ENCODE measurements at regions not wholly inside any gene's neighbourhood (a gene's known extent, or its start where the extent isn't known, plus 50 kb on each side); places are given as distances from the start of the nearest gene placed in this dataset.

DNA sequence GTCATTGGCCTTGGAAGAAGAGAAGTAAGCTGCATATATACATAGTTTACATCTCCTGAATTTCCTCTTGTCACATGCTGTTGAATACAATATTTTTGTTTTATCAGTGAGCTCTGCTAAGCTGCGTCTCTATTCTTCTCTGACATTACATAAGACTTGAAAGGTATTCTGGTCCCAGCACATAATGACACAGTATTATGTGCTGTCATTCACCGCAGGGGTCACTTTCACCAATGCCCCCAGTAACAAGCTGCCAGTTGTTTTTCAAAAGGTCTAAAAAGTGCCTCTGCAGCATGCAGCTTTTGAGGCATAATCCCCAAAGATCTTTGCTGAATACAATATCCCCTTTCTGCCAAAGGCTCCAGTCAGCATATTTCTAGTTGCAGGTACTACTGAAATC lies 349.0 kb upstream of the FAM174A start (continued):
- TF ChIP-seq, protein P1, sequence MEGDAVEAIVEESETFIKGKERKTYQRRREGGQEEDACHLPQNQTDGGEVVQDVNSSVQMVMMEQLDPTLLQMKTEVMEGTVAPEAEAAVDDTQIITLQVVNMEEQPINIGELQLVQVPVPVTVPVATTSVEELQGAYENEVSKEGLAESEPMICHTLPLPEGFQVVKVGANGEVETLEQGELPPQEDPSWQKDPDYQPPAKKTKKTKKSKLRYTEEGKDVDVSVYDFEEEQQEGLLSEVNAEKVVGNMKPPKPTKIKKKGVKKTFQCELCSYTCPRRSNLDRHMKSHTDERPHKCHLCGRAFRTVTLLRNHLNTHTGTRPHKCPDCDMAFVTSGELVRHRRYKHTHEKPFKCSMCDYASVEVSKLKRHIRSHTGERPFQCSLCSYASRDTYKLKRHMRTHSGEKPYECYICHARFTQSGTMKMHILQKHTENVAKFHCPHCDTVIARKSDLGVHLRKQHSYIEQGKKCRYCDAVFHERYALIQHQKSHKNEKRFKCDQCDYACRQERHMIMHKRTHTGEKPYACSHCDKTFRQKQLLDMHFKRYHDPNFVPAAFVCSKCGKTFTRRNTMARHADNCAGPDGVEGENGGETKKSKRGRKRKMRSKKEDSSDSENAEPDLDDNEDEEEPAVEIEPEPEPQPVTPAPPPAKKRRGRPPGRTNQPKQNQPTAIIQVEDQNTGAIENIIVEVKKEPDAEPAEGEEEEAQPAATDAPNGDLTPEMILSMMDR (IDR thresholded peaks at IDR 0.05 in 2 of 3, conservative IDR thresholded peaks at IDR 0.05 in 1 of 3; ENCODE audit: borderline replicate concordance in 1 of 3, insufficient read depth in 1 of 3, low read depth in 2 of 3, low read length in 2 of 3) = no peak

DNA sequence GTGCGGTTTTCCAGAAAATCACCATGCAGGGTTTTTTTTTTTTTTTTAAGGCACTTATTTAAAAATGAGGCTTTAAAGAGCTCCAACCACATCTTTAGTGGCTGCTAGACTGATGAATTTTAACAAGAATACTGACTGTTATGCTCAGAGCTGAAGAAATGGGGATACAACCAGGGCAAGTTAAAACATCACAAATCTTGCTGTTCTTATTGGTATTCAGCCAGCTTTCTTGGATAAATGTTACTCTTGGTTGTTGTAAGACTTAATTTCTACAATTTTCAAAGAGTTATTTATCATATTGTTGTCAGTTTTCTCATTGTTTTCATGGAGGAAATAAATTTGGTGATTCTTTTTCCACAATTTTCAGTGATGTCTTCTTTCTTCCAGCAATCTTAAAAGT lies 352.8 kb upstream of the FAM174A start:
- Histone ChIP-seq H3K4me3 (replicated peaks in 1 of 2; ENCODE audit: low read depth in 1 of 2, low read length in 2 of 2) (no peak overlapping the region), H3K27ac (ENCODE audit: low read depth, low read length) (no peak overlapping the region), H3K79me2 (ENCODE audit: insufficient read depth, low read length) (no peaks in the 10 kb centered on the region), H2AFZ (ENCODE audit: low read depth, low read length, poor library complexity, severe bottlenecking) (no peak overlapping the region), H3K36me3 (ENCODE audit: control insufficient read depth in 1 of 2, insufficient read depth in 2 of 2, low read length in 2 of 2) (no peaks in the 10 kb centered on the region), H3K27me3 (ENCODE audit: insufficient read depth, low read length) (no peaks in the 10 kb centered on the region), H3K9me2 (ENCODE audit: insufficient read depth) (no peaks in the 10 kb centered on the region), H3K4me1 (ENCODE audit: control insufficient read depth in 1 of 2, insufficient read depth in 2 of 2, low read length in 2 of 2) (no peaks in the 10 kb centered on the region), H3K9ac (ENCODE audit: low read length) (no peak overlapping the region), H4K20me1 (ENCODE audit: insufficient read depth) (no peaks in the 10 kb centered on the region), H3K9me3 (ENCODE audit: control insufficient read depth in 1 of 2, insufficient read depth in 1 of 2, low read depth in 1 of 2, low read length in 2 of 2) (no peaks in the 10 kb centered on the region), H3K4me2 (ENCODE audit: low read length) (no peak overlapping the region)
- intact Hi-C loops (cut with micrococcal nuclease) = no loop called here
- TF ChIP-seq, protein P1 (IDR thresholded peaks at IDR 0.05 in 2 of 3, conservative IDR thresholded peaks at IDR 0.05 in 1 of 3; ENCODE audit: borderline replicate concordance in 1 of 3, insufficient read depth in 1 of 3, low read depth in 2 of 3, low read length in 2 of 3) = no peak
- TF ChIP-seq FOSL1 (IDR thresholded peaks at IDR 0.05; ENCODE audit: low read depth) = no peak
- no peak for DNase-seq (ENCODE audit: low read depth, low spot score)
- RAD21 ChIA-PET (ENCODE audit: low non-redundant PET in 1 of 2, low total read pairs in 2 of 2, uncharacterized antibody in 2 of 2, unreplicated experiment in 2 of 2) = no interaction called here
- no TSS peak for BruUV-seq (replicated peaks)
- no peak for ATAC-seq
- POLR2A ChIA-PET = no interaction called here
- CTCF ChIA-PET = no interaction called here
